ENCODE measurements at regions not wholly inside any gene's neighbourhood (a gene's known extent, or its start where the extent isn't known, plus 50 kb on each side); places are given as distances from the start of the nearest gene placed in this dataset.
A peak's percentile ranks its signal among the peaks of the same experiment; 100 is the strongest.

DNA sequence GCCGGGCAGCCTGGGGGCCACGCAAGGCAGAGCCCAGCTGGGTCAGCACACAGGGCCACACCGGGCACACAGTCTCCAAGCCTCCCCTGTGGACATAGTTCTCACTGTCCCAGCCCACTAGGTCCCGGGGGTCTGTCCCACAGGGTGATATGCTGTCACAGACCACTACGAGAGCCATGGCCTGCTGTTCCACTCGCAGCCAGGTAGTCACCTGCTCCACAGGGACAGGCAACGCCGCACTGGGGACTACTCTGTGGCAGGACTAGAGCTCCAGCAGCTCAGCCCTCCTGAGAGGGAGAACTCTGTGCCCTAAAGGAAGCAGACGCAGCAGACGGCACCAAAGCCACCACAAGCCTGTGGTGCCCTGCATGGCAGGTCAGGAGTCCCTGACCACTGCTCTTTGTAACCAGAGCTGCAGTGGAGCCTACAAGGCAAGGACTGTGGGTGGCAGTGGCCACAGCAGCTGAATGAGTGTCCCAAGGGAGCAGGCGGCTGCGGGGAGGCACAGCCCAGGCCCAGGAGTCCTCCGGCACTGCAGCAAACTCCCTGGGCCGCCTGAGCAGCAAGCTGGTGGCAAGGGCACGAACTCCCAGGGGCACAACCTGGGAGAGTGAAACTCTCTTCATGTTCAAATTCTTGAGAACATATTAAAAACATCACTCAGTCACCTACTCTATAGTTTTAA lies 171.2 kb upstream of the GRK3 start (continued):
- TF ChIP-seq EGR1 (IDR thresholded peaks at IDR 0.05; ENCODE audit: low read depth) (no peak), EZH2phosphoT487 (IDR thresholded peaks at IDR 0.05; ENCODE audit: borderline replicate concordance) (no peak), MAX (IDR thresholded peaks at IDR 0.05) (no peak)

GRCh38 chr22:25395468-25395867 lies 169.0 kb upstream of the GRK3 start:
- Histone ChIP-seq H3K9ac (ENCODE audit: low read length) (no peak overlapping the region), H3K9me3 (ENCODE audit: control insufficient read depth in 1 of 2, insufficient read depth in 1 of 2, low read depth in 1 of 2, low read length in 2 of 2) (no peaks in the 10 kb centered on the region), H3K27me3 (ENCODE audit: insufficient read depth, low read length) (no peaks in the 10 kb centered on the region), H4K20me1 (ENCODE audit: insufficient read depth) (peaks cover 1% of the 10 kb centered on the region; the same call in 1 of the 2 replicates), H3K27ac (ENCODE audit: low read depth, low read length) (no peak overlapping the region), H3K9me2 (ENCODE audit: insufficient read depth) (no peaks in the 10 kb centered on the region), H3K79me2 (ENCODE audit: insufficient read depth, low read length) (peaks cover 78% of the 10 kb centered on the region), H3K4me2 (ENCODE audit: low read length) (peak overlapping the region; percentile 17), H3K4me1 (ENCODE audit: control insufficient read depth in 1 of 2, insufficient read depth in 2 of 2, low read length in 2 of 2) (peaks cover 44 to 47% of the 10 kb centered on the region in 2 experiments), H2AFZ (ENCODE audit: low read depth, low read length, poor library complexity, severe bottlenecking) (no peak overlapping the region), H3K36me3 (ENCODE audit: control insufficient read depth in 1 of 2, insufficient read depth in 2 of 2, low read length in 2 of 2) (no peaks in the 10 kb centered on the region), H3K4me3 (replicated peaks in 1 of 2; ENCODE audit: low read depth in 1 of 2, low read length in 2 of 2) (no peak overlapping the region)
- ChIA-PET POLR2A (interaction anchor here (1.6 kb wide), 1 partner anchor 8 kb away, joined by 3 read pairs; no protein-coding TSS in a partner anchor), RAD21 (ENCODE audit: low non-redundant PET in 1 of 2, low total read pairs in 2 of 2, uncharacterized antibody in 2 of 2, unreplicated experiment in 2 of 2) (no interaction called here), CTCF (no interaction called here)
- DNase-seq (ENCODE audit: low read depth, low spot score) (no peak), ATAC-seq (0 out of 2 replicates have a peak, but pooled peaks have one; percentile 12)
- intact Hi-C loops (cut with micrococcal nuclease): no loop called here
- TF ChIP-seq EZH2 (IDR thresholded peaks at IDR 0.05) (no peak), SP1 (IDR thresholded peaks at IDR 0.05; ENCODE audit: low read depth) (no peak), ZNF274 (IDR thresholded peaks at IDR 0.05; ENCODE audit: low read depth, low read length) (no peak), CEBPB (IDR thresholded peaks at IDR 0.05; ENCODE audit: low read depth) (no peak), TCF7L2 (IDR thresholded peaks at IDR 0.05; ENCODE audit: borderline replicate concordance, extremely low read depth, insufficient read depth, insufficient read length) (no peak), MAX (IDR thresholded peaks at IDR 0.05) (no peak), ELF1 (IDR thresholded peaks at IDR 0.05; ENCODE audit: borderline replicate concordance, low read depth) (no peak), CBX3 (IDR thresholded peaks at IDR 0.05; ENCODE audit: low read depth) (no peak), POLR2A (IDR thresholded peaks at IDR 0.05; ENCODE audit: borderline replicate concordance, extremely low read depth, insufficient read depth, insufficient read length) (no peak), RAD21 (IDR thresholded peaks at IDR 0.05; ENCODE audit: low read depth) (no peak), JUND (IDR thresholded peaks at IDR 0.05) (no peak)
- TF ChIP-seq, protein P1, sequence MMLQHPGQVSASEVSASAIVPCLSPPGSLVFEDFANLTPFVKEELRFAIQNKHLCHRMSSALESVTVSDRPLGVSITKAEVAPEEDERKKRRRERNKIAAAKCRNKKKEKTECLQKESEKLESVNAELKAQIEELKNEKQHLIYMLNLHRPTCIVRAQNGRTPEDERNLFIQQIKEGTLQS (IDR thresholded peaks at IDR 0.05): no peak
- TF ChIP-seq, protein P2, sequence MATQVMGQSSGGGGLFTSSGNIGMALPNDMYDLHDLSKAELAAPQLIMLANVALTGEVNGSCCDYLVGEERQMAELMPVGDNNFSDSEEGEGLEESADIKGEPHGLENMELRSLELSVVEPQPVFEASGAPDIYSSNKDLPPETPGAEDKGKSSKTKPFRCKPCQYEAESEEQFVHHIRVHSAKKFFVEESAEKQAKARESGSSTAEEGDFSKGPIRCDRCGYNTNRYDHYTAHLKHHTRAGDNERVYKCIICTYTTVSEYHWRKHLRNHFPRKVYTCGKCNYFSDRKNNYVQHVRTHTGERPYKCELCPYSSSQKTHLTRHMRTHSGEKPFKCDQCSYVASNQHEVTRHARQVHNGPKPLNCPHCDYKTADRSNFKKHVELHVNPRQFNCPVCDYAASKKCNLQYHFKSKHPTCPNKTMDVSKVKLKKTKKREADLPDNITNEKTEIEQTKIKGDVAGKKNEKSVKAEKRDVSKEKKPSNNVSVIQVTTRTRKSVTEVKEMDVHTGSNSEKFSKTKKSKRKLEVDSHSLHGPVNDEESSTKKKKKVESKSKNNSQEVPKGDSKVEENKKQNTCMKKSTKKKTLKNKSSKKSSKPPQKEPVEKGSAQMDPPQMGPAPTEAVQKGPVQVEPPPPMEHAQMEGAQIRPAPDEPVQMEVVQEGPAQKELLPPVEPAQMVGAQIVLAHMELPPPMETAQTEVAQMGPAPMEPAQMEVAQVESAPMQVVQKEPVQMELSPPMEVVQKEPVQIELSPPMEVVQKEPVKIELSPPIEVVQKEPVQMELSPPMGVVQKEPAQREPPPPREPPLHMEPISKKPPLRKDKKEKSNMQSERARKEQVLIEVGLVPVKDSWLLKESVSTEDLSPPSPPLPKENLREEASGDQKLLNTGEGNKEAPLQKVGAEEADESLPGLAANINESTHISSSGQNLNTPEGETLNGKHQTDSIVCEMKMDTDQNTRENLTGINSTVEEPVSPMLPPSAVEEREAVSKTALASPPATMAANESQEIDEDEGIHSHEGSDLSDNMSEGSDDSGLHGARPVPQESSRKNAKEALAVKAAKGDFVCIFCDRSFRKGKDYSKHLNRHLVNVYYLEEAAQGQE (IDR thresholded peaks at IDR 0.05; ENCODE audit: low read depth): no peak
- TF ChIP-seq, protein P3, sequence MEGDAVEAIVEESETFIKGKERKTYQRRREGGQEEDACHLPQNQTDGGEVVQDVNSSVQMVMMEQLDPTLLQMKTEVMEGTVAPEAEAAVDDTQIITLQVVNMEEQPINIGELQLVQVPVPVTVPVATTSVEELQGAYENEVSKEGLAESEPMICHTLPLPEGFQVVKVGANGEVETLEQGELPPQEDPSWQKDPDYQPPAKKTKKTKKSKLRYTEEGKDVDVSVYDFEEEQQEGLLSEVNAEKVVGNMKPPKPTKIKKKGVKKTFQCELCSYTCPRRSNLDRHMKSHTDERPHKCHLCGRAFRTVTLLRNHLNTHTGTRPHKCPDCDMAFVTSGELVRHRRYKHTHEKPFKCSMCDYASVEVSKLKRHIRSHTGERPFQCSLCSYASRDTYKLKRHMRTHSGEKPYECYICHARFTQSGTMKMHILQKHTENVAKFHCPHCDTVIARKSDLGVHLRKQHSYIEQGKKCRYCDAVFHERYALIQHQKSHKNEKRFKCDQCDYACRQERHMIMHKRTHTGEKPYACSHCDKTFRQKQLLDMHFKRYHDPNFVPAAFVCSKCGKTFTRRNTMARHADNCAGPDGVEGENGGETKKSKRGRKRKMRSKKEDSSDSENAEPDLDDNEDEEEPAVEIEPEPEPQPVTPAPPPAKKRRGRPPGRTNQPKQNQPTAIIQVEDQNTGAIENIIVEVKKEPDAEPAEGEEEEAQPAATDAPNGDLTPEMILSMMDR (IDR thresholded peaks at IDR 0.05 in 2 of 3, conservative IDR thresholded peaks at IDR 0.05 in 1 of 3; ENCODE audit: borderline replicate concordance in 1 of 3, insufficient read depth in 1 of 3, low read depth in 2 of 3, low read length in 2 of 3): no peak
- BruUV-seq (replicated peaks): no TSS peak
